Esophagus mucosa (tissue), 1 donor: ENCODE measurements at regions not wholly inside any gene's neighbourhood (a gene's known extent, or its start where the extent isn't known, plus 50 kb on each side); places are given as distances from the start of the nearest gene placed in this dataset.

ENCODE experiments used
- ATAC-seq: fragments of 200-7000 bp; cut with Tn5 transposase; one replicate; pipeline ENCODE4 v1.9.1; 2020
- donor health status: DM: yes; HTN: yes; CAD: no.

- peak; percentile 24 for ATAC-seq
Measured at GRCh38 chr20:48195121-48195870, 410.0 kb upstream of the SULF2 start.

GRCh38 chr20:48194583-48194982, 409.3 kb upstream of the SULF2 start:
- ATAC-seq = no peak

GRCh38 chr20:48193627-48194425, 408.5 kb upstream of the SULF2 start:
- peak; percentile 72 for ATAC-seq

GRCh38 chr20:48192109-48192508, 406.8 kb upstream of the SULF2 start:
- ATAC-seq = peak; percentile 28

GRCh38 chr20:48191200-48191599, 405.9 kb upstream of the SULF2 start:
- ATAC-seq = peak; percentile 32

GRCh38 chr20:48190757-48191156, 405.5 kb upstream of the SULF2 start:
- no peak for ATAC-seq

- peak; percentile 48 for ATAC-seq
Measured at GRCh38 chr20:48189181-48189580, 403.9 kb upstream of the SULF2 start.

GRCh38 chr20:48187851-48188250, 402.6 kb upstream of the SULF2 start:
- ATAC-seq = no peak

- peak; percentile 86 for ATAC-seq
Measured at GRCh38 chr20:48186915-48187314, 401.6 kb upstream of the SULF2 start.

GRCh38 chr20:48186447-48186846, 401.2 kb upstream of the SULF2 start:
- no peak for ATAC-seq

- ATAC-seq = no peak
Measured at GRCh38 chr20:48184229-48184628, 398.9 kb upstream of the SULF2 start.

GRCh38 chr20:48181261-48181935, 396.1 kb upstream of the SULF2 start:
- ATAC-seq = no peak

- ATAC-seq = no peak
Measured at GRCh38 chr20:48180618-48181017, 395.3 kb upstream of the SULF2 start.

- peak; percentile 57 for ATAC-seq
Measured at GRCh38 chr20:48180024-48180423, 394.7 kb upstream of the SULF2 start.

GRCh38 chr20:48178633-48179032, 393.4 kb upstream of the SULF2 start:
- ATAC-seq = no peak

- ATAC-seq = no peak
Measured at GRCh38 chr20:48177058-48177457, 391.8 kb upstream of the SULF2 start.

GRCh38 chr20:48176139-48176538, 390.9 kb upstream of the SULF2 start:
- no peak for ATAC-seq

GRCh38 chr20:48175261-48175660, 390.0 kb upstream of the SULF2 start:
- ATAC-seq = no peak

- ATAC-seq = no peak
Measured at GRCh38 chr20:48172357-48172702, 387.0 kb upstream of the SULF2 start.

GRCh38 chr20:48171626-48172356, 386.5 kb upstream of the SULF2 start:
- ATAC-seq = no peak

- ATAC-seq = no peak
Measured at GRCh38 chr20:48171071-48171470, 385.8 kb upstream of the SULF2 start.

GRCh38 chr20:48170625-48171024, 385.3 kb upstream of the SULF2 start:
- ATAC-seq = no peak
